HG02610 (cell line): ENCODE measurements at regions not wholly inside any gene's neighbourhood (a gene's known extent, or its start where the extent isn't known, plus 50 kb on each side); places are given as distances from the start of the nearest gene placed in this dataset.

ENCODE experiments used
- ATAC-seq: cut with Tn5 transposase; IDR thresholded peaks from one replicate; pipeline ENCODE4 v1.9.1; 2021; ENCODE audit warnings: mild to moderate bottlenecking, moderate library complexity; ENCODE audit not compliant: unreplicated experiment

GRCh38 chr1:81496349-81496748 lies 304.4 kb upstream of the ADGRL2 start:
- no peak for ATAC-seq

- no peak for ATAC-seq
Observed at GRCh38 chr1:81493102-81493869, 307.4 kb upstream of the ADGRL2 start.

- no peak for ATAC-seq
Observed at GRCh38 chr1:81492628-81493027, 308.1 kb upstream of the ADGRL2 start.

- ATAC-seq: no peak
Observed at GRCh38 chr1:81490614-81491013, 310.1 kb upstream of the ADGRL2 start.

GRCh38 chr1:81489372-81489934 lies 311.3 kb upstream of the ADGRL2 start:
- ATAC-seq: no peak

GRCh38 chr1:81484284-81484683 lies 316.4 kb upstream of the ADGRL2 start:
- ATAC-seq: peak; percentile 54

GRCh38 chr1:81478219-81478618 lies 322.5 kb upstream of the ADGRL2 start:
- no peak for ATAC-seq

GRCh38 chr1:81477710-81478109 lies 323.0 kb upstream of the ADGRL2 start:
- ATAC-seq: no peak

- no peak for ATAC-seq
Observed at GRCh38 chr1:81472387-81472786, 328.3 kb upstream of the ADGRL2 start.

- no peak for ATAC-seq
Observed at GRCh38 chr1:81471255-81471654, 329.5 kb upstream of the ADGRL2 start.

GRCh38 chr1:81470275-81470674 lies 330.5 kb upstream of the ADGRL2 start:
- no peak for ATAC-seq

- no peak for ATAC-seq
Observed at GRCh38 chr1:81467383-81467782, 333.4 kb upstream of the ADGRL2 start.

GRCh38 chr1:81466961-81467360 lies 333.8 kb upstream of the ADGRL2 start:
- no peak for ATAC-seq

GRCh38 chr1:81463936-81464837 lies 336.5 kb upstream of the ADGRL2 start:
- no peak for ATAC-seq

GRCh38 chr1:81459043-81459442 lies 341.7 kb upstream of the ADGRL2 start:
- no peak for ATAC-seq

GRCh38 chr1:81458186-81458585 lies 342.5 kb upstream of the ADGRL2 start:
- ATAC-seq: no peak

GRCh38 chr1:81455481-81455880 lies 345.3 kb upstream of the ADGRL2 start:
- no peak for ATAC-seq

- ATAC-seq: no peak
Observed at GRCh38 chr1:81453971-81454370, 346.8 kb upstream of the ADGRL2 start.

- no peak for ATAC-seq
Observed at GRCh38 chr1:81453367-81453703, 347.4 kb upstream of the ADGRL2 start.

- no peak for ATAC-seq
Observed at GRCh38 chr1:81452693-81453366, 347.9 kb upstream of the ADGRL2 start.

- ATAC-seq: no peak
Observed at GRCh38 chr1:81449786-81450185, 350.9 kb upstream of the ADGRL2 start.
